SH-SY5Y (cell line): ENCODE measurements at regions not wholly inside any gene's neighbourhood (a gene's known extent, or its start where the extent isn't known, plus 50 kb on each side); places are given as distances from the start of the nearest gene placed in this dataset.

Experiments used
- GATA2 ChIP-seq: IDR thresholded peaks from 2 replicates; pipeline ENCODE4 v1.6.1; 2011; ENCODE audit warnings: mild to moderate bottlenecking, low read depth, low read length
- GATA3 ChIP-seq: IDR thresholded peaks from 2 replicates; pipeline ENCODE4 v1.6.1; 2011; ENCODE audit warnings: low read depth, mild to moderate bottlenecking, low read length, moderate library complexity

GRCh38 chr2:33672896-33673295, 73.8 kb upstream of the FAM98A start:
- TF ChIP-seq GATA2 (no peak), GATA3 (peak; percentile 51)

GRCh38 chr2:33672389-33672788, 73.3 kb upstream of the FAM98A start:
- TF ChIP-seq GATA2, result peak; percentile 79
- TF ChIP-seq GATA3, result peak; percentile 84

DNA sequence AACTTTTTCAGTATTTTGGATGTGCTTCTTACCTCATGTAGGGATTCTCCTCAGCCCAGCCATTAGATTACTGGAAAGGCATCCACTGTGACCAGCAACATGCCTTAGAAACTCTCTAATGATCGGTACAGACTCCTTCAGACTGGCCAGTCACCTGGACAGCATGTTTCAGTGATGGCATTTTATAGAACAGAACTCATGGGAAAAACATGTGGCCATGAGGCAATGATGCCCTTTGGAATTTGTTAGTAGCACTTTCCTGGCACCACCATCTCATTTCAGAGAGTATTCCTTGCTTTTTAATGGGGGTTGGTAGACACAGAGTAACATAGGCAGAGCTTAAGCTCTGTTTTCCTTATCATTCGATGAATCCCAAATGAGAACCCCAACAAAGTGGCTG, 72.1 kb upstream of the FAM98A start:
- TF ChIP-seq GATA3, result no peak
- no peak for TF ChIP-seq GATA2

DNA sequence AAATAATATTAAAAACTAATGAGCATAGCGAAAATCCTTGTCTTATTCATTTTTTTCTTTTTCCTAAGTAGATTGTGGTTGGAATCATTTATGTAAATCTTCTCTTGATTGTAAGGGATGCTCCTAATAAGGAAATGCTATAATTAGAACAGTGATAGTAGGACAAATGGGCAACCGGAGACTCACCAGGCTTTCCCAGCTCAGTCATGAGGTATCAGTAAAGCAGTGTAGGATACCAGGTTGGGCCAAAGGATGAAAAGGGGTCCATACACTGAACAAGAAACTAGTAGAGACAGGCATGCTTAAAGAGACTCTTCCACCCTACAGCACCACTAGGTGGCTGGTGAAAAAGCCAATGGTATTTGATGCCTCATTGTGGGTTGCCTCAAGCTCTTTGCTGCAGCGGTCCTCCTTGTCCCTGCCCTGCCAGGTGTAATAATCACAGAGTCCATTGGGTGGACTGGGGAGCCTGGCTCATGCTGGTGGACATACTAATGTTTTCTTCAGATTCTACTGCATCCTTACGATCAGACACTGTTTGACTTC, 71.4 kb upstream of the FAM98A start:
- TF ChIP-seq GATA2, result no peak
- no peak for TF ChIP-seq GATA3

DNA sequence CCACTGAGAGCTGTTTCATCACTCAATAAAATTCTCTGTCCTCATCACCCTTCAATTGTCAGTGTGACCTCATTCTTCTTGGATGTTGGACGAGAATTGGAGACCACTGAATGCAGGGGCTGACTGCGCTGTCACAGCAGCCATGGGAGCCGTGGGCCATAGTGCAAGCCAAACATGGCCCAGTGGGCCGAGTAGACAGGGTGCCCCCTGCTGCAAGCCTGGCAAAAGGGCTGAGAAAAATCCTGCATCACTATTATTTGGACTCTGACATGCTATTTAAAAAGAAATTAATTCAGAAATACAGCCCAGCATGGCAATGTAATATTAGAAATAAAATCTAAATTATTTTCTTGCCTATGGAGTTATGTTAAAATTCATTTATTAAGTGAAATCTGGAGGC, 67.8 kb upstream of the FAM98A start:
- TF ChIP-seq GATA2 (no peak), GATA3 (no peak)

DNA sequence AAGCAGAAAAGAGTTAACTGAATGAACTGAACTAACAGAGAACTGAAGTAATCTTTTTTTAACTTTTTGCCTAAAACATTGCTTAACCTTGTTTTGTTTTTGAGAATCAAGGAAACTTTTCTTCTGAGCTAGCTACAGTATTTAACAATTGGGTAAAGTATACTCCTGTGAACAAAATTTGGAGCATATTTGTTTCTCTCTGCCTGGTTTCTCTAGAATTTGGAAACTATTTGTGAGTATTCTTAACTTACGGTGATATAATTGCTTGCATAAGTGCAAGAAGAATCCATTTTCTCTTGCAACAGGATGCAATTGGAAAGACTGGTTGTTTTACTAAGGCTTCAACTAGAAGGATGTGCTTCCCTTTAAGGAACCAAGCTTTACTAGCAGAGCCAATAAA, 65.9 kb upstream of the FAM98A start:
- TF ChIP-seq GATA3 (no peak), GATA2 (no peak)

- TF ChIP-seq GATA2 (no peak), GATA3 (no peak)
Measured at GRCh38 chr2:33660416-33661123, 61.5 kb upstream of the FAM98A start.

GRCh38 chr2:33655626-33656320, 56.7 kb upstream of the FAM98A start:
- TF ChIP-seq GATA3 (no peak), GATA2 (no peak)

- no peak for TF ChIP-seq GATA2
- no peak for TF ChIP-seq GATA3
Measured at GRCh38 chr2:33652830-33653229, 53.7 kb upstream of the FAM98A start.

- no peak for TF ChIP-seq GATA3
- no peak for TF ChIP-seq GATA2
Measured at GRCh38 chr2:33650171-33650570, 51.1 kb upstream of the FAM98A start.
